Fibroblast of skin of left quadriceps (primary cell): ENCODE measurements at regions not wholly inside any gene's neighbourhood (a gene's known extent, or its start where the extent isn't known, plus 50 kb on each side); places are given as distances from the start of the nearest gene placed in this dataset.

Experiments used
- DNase-seq, 2 experiments: peaks; one replicate each; pipeline ENCODE4 v3.0.0-alpha.2; 2013; ENCODE audit warnings: low read depth in 2 of 2

DNA sequence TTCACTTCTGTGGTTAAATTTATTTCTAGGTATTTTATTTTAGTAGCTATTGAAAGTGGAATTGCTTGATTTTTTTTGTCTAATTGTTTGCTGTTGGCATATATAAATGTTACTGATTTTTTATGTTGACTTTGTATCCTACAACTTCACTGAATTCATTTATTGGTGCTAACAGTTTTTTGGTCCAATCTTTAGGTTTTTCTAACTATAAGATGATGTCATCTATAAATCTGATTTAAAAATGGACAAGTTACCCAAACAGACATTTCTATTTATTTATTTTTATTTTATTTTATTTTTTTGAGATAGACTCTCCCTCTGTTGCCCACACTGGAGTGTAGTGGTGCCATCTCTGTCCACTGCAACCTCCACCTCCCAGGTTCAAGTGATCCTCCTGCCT lies 162.3 kb downstream of the COX7C start:
- no peak for DNase-seq

DNA sequence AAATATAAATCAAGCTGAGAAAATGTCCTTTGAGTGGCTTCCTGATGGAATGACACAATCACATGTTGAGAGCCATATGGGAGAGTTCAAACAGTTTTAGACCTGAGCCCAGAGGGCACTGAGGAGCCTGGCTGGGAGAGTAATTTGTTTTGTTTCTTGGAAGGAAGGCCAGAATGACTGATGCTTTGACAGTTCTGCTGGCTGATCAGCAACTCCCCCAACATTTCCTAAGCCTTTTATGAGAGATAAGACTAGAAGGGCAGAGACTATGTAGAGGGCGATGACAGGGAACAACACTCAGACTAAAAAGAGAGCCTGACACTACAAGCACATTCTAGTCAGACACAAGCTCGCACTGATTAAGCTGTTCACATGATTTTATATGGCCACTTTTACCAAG lies 169.2 kb downstream of the COX7C start:
- no peak for DNase-seq

DNA sequence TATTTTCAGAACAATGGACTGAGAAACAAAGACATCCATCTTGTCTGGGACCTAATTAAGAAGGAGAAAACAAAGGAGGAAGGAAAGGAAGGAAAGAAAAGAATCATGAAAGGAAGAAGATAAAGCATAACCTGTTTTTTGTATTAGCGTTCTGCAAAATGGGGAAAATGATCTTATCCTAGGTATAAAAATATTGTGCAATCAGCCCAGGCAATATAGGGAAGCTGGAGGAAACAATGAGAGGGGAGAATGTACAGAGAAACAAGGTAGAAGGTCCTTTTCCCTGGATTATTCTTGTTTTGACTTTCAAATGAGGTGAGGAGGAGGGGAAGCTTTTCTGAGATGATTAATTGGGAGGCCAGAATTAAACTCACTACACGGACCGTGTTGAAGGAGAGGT lies 177.9 kb downstream of the COX7C start:
- no peak for DNase-seq

DNA sequence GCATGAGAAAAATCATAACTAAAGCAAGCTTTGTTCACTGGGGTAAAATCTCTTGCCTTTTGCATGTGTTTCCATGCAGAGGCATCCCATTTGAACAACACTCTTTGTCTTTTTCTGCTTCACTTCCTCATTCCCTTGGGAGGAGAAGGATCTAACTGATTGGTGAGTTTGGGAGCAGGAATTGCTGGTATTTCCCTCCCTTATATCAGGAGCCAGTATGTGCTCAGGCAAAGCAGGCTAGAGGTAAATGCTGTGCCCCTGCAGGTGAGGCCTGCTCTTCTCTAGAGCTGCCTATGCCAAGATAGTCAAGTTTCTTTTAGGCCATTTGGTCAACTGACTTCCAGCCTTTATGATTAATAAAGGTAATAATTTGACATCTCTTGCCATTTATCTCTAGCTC lies 179.9 kb downstream of the COX7C start:
- DNase-seq = no peak

DNA sequence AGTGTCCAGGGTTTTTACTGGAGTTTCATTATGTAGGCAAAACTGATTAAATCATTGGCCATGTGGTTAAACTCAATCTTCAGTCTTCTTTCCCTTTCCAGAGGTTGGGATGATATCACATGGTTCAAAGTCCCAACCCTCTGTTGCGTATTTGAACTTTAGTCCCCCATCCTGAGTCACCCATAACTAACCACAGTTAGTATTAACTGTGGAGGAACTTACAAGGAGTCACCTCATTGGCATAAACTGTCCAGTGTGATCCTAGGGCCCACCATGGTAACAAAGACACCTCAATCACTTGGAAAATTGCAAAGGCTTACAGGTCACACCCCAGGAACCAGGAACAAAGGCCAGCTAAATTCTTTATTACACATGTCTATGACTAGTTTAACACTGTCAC lies 188.5 kb downstream of the COX7C start:
- no peak for DNase-seq

DNA sequence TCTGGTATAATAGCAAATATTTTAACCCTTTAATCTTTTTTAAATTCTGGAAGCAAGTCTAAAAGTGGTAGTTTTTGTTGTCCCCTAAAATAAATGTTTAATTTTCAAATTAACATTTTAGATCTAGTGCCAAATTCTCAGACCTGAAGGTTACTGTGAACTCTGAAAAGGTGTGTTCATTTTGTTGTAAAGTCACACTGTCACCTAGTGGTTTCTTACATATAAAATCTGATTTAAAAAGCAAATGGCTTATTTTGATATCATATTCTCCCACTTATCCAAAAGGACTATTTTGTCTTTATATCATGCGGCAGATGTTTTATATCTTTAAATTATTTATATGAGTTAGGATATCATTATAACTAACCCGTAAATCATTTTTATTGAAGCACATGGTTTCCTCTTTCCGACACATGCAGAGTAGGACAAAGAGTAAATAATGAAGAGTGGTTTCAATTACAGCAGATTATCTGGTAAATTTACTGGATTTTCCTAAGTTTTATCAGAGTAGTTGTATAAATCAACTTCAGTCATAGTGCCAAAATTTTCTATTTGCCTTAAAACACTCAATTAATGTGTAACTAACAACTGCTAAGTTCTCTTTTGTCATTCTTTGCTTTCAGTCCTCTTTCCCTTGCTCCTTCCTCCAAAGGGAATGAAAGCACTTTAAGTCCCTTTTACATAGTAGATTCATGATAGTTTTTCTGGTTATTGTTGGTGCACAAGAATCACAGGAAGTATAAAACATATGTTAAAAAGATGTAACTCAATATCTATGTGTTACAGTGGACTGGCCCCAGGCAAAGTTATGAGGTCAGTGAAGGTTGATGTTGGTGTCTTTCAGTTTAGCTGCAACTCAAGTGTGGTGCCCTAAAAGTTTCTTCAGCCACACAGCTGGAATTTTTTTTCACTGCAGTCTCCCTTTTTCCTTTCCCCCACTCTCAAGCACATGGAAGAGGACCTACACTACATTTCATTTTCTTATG lies 189.6 kb downstream of the COX7C start:
- no peak for DNase-seq

DNA sequence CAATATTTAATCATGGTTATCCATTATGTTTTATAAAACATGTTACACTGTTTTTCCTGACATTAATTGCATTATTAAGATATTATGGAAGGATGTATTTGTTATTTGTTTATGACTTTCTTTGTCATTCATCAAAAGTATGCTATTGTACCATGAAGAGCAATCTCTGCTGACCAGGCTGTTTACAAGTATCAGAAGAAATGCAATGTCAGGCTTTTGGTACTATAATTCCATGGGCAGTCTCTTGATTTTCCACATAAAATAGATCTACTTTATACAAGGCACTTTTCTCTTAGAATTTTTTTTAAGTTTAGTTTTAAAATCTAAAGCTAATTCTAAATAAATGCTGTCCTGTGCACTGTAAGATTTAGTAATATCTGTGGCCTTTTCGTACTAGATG lies 196.6 kb downstream of the COX7C start:
- DNase-seq = no peak

DNA sequence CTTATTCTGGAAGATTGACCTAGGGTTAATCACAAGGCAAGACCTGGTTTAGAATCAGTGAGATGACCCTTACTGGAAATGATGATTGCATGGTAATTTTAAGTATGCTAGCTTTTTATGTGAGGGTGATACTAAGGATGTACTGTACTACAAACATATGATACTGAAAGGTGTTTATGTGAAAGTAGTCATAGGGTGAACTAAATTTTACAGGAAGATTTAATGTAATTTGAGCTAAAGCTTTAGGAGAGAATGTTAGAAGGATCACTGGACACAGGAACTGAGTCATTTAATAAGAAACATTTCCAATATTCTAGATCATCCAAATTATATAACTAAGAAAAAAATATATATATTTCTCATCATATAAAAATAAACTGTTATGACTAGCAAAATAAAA lies 197.2 kb downstream of the COX7C start:
- no peak for DNase-seq

DNA sequence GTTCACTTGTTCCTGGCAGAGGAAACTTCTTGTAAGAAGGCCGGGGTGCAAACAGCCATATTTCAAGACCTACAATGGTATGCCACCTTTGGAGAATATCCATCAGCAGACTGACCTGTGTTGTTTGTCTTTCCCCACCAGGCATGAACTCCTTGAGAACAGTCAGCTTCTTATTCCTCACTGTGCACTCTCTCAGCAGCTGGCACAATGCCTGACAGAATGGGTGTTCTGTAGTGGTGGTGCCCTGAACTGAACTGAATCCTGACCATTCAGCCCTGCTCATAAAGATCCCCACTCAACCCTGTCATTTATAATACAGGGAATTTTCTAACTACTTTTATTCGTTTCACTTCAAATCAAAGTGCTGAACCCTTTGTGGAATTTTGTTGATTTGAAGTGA lies 206.9 kb downstream of the COX7C start:
- no peak for DNase-seq

DNA sequence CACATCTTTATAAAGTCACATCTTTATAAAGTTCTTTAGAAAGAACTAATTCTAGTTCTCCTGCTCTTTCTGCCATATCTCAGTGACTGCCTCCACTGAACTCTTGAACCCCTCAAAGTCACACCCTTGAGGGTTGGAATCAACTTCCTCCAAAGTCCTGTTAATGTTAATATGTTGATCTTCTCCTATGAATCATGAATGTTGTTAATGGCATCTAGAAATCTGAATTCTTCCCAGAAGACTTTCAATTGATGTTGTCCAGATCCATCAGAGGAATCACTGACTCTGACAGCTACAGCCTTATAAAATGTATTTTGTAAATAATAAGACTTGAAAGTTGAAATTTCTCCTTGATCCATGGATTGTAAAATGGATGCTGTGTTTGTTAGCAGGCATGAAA lies 213.4 kb downstream of the COX7C start:
- no peak for DNase-seq

DNA sequence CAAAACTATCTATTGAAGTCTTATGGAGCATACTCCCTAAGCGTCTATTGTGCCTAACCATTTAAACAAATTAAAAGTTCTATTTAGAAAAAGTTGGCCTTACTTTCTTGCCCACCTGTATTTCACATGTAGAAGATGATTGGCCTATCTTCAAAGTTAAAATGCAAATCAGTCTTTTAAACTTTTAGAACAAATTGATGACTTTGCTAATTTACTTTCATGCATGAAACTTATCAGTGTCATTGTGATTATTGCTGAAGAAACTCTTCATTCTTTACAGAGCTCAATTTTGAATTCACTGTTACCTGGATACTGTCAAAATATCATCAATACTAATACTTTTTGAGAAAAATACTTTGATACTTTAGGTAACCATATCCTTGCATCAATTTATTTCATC lies 216.1 kb downstream of the COX7C start:
- DNase-seq = no peak

DNA sequence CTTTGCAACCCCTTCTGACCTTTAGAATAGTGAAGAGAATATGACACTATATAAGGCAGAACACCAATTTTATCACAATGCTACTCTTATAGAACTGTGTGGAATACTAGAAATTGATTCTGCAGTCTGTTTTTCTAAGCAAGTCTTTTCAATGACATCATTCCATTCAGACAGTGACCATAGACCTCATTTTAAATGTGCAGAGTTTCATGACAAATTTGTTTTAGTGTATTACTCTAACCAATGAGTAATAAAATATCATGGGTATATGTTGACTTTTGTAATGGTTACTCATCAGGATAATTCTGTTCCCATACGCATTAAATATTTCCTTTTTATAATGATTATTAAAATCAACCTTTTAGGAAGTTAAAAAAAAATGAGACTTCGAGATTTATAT lies 219.9 kb downstream of the COX7C start:
- no peak for DNase-seq

DNA sequence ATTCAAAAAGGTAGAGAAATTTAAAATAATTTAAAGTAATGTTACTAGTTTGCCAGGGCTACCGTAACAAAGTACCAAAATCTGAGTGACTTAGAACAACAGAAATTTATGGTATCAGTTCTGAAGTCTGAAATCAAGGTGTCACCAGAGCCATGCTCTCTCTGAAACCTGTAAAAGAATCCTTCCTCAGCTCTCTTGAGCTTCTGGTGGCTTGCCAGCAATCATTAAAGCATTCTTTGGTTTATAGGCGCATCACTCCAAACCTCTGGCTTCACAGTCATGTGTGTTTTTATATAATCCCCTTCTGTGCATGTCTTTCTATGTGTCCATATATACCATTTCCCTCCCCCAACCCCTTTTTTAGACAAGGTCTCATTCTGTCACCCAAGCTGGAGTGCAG lies 220.3 kb downstream of the COX7C start:
- no peak for DNase-seq

DNA sequence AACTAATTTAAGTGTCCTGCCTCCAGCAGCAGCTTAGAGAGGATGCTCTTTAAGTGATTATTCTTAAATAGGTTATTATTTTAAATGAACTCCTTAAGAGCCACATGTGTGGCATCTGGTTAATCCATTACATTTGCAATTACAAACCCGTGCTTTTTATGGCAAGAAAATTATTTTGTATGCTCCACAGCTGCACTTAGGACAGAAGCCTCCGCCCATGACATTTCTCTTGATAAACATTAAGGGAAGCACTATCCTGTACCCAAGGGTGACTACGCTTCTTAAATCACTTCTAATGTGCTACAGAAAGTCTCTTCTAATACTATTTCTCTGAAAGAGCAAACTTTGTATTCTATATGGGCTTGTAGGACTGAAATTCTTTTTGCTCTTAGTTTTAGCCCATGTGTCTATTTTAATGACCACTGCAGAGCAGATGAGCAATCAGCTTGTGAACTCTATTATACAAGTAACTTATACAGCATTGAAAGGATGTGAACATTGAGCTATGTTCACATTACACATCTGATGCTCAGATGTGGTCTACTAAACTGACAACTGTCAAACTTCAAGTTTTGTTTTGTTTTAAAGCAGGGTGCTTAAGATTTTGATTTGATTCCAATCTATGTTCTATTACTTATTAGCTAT lies 223.4 kb downstream of the COX7C start:
- DNase-seq = no peak

DNA sequence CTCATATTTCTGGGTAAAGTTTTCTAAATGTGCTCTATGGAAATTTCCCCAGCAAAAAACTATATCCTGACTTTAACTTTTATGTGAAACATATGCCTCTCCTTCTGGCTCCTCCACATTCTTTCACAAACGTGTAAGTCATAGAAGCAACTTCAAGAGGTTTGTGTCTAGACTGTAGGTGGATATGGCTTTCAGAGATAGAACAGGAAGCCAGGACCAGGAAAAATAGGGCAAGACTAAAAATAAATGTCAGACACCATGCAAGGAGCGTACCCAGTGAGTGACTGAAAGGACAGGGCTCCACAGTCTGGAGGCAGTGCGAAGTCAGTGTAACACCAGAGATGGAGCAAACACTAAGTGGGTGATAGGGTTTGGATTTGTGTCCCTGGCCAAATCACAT lies 240.7 kb downstream of the COX7C start:
- DNase-seq = no peak

DNA sequence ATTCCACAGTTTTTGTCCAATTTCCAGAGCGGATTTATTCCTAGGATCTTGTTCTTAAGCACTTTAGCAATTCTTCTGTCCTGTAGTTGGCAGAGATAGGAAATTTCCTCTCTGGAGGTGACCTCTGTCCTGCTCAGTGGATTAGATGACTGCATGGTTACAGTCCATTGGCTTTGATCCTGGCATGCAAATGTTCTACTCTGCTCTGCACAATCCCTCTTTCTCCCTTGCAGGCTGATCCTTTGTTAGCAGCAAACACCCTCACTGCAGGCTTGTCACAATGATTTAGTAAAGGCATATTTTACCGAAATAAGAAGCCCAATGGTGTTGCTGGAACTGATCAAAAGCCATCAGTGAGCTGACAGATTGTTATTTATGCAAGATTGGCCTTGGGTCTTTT lies 243.8 kb downstream of the COX7C start:
- no peak for DNase-seq

DNA sequence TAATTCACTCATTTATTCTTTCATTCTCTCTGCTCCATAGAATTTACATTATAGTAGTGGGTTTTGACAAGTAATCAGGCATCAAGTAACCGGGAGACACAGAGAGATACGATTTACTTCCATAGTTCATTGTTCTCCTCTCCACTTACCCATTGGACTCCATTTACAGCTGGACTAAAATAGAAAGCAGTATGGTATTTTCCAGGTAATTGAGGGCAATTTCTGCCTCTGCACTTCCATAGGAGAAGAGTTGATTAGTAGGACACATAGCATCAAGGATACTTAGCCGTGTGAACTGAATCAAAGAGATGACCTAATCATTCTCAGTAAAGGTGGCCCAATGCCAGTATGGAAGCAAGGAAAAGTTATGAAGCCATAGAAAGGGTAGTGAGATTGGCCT lies 244.4 kb downstream of the COX7C start:
- no peak for DNase-seq

DNA sequence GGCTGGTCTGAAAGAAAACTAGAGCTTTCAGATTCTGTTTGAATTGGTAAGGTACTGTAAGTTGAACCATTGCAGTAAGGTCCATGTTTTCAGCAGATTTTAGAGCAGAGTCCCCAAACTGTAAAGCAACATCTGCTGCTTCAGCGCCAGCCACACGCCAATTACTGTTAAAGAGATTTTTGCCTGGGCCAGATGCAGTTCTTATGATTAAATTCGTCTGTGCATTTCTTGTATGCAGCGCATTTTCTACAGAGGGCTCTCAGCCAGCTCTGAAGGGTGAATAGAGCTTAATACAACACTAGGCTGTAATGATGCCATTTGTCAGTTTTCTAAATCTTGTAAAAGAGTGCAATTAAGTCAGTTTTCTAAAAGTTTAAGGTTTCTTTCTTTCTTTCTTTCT lies 246.3 kb downstream of the COX7C start:
- no peak for DNase-seq

DNA sequence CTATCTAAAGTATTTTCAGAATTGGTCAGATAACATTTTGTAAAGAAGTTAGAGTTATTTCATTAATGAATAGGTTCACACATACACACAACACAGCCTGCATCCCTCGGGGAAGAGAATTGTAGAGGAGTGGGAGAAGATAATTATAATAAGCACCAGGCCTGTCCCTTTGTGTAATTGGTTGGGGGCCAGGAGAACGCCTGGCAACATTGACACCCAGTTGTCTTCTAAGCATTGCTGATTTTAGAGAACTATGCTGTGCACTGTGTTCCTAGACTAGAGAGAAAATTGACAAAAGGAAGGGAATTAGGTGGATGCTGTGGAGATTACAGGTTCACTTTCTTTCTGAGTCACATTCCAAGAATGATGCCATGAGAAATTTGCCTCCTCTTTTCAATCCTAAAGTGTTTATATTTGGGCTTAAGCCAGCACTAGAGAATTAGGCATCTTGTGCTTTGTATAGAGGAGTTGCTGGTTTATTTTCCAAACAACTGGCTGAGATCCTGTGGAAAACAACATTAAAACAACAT lies 247.6 kb downstream of the COX7C start:
- DNase-seq = no peak

DNA sequence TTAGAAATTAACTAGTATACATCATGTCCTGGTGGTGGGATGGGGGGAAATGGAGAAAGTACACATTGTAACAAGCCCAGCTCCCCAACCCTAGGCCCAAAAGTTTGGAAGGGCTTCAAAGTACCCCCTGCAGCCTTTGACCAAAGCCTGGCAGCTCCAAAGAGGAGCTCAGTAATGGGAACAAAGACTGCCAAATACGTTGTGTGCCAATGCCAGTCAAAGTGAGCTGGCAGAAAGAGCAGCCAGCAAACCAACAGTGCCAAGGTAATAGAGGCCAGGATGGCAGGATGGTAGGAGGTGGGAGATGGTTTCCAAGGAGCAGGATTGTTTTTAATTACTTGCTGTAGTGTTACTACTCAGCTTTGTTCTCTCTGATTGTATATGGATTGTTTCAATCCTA lies 248.3 kb downstream of the COX7C start:
- DNase-seq = no peak

DNA sequence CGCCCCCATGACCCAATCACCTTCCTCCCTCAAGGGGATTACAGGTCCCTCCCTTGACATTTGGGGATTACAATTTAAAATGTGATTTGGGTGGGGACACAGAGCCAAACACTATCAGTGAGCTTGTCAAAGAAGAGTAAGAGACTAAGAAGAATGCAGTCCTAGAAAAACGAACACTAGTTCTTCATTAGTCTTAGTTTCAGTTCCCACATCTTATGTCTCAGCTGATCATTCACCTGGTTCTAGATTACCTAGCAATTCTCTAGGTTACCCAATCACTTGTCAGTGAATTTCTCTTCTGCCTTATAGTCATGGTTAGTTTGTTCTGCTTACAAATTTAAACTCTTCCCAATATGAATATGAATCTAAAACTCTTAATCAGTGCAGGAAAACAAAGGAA lies 251.5 kb downstream of the COX7C start:
- no peak for DNase-seq

DNA sequence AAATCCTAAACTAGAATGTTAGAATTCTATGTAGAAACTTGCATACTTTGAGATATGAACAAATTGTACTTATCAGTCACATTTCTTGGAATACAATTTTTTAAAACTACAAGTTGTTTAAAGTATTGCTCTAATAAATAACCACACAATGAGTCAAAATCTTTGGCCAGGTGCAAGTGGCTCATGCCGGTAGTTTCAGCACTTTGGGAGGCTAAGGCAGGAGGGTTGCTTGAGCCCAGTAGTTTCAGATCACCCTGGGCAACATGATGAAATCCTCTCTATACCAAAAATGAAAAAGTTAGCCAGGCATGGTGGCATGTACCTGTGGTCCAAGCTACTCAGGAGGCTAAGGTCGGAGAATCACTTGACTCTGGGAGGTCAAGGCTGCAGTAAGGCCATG lies 257.8 kb downstream of the COX7C start:
- DNase-seq = no peak

DNA sequence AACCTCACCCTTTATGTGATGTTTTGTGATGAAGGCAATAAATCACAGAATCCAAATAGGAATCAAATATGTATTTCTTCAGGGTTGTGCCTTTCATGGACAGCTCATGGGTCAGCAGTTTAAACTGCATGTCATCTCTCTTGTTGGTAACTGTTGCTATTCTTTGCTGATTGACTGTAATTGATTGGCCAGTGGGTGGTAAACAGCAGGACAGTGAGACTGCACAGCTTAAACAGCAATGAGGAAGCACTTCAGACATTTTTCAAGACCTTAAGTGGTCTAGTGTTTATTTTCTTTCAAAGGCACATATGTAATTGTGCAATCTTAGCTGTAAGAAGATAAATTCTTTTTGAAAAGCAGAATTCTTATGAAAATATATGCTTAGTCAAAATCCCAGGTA lies 260.5 kb downstream of the COX7C start:
- DNase-seq = no peak
